GM21447 (cell line): ENCODE measurements at regions not wholly inside any gene's neighbourhood (a gene's known extent, or its start where the extent isn't known, plus 50 kb on each side); places are given as distances from the start of the nearest gene placed in this dataset.
"Not testable (repeated sequence)": the region's sequence is repeated elsewhere in the genome, so short reads cannot be mapped to it uniquely, and the experiment has no call there.

Source experiments
- ATAC-seq: cut with Tn5 transposase; IDR thresholded peaks from one replicate; pipeline ENCODE4 v1.9.1; 2021; ENCODE audit not compliant: unreplicated experiment

GRCh38 chr6:121857551-121857950 lies 422.1 kb downstream of the GJA1 start:
- no peak for ATAC-seq

GRCh38 chr6:121858310-121858709 lies 422.9 kb downstream of the GJA1 start:
- ATAC-seq = no peak

- no peak for ATAC-seq
Observed at GRCh38 chr6:121858986-121859385, 423.5 kb downstream of the GJA1 start.

- ATAC-seq = no peak
Observed at GRCh38 chr6:121865811-121866210, 430.4 kb downstream of the GJA1 start.

- ATAC-seq = no peak
Observed at GRCh38 chr6:121867095-121867494, 431.6 kb downstream of the GJA1 start.

- ATAC-seq = no peak
Observed at GRCh38 chr6:121868206-121868605, 432.8 kb downstream of the GJA1 start.

GRCh38 chr6:121873595-121873994 lies 438.1 kb downstream of the GJA1 start:
- no peak for ATAC-seq

- ATAC-seq = no peak
Observed at GRCh38 chr6:121876721-121877120, 441.3 kb downstream of the GJA1 start.

- ATAC-seq = no peak
Observed at GRCh38 chr6:121879149-121879548, 443.7 kb downstream of the GJA1 start.

- ATAC-seq = no peak
Observed at GRCh38 chr6:121880831-121881230, 445.4 kb downstream of the GJA1 start.

GRCh38 chr6:121881974-121882667 lies 446.7 kb downstream of the GJA1 start:
- no peak for ATAC-seq

- ATAC-seq = no peak
Observed at GRCh38 chr6:121884091-121884490, 448.6 kb downstream of the GJA1 start.

GRCh38 chr6:121884620-121885019 lies 449.2 kb downstream of the GJA1 start:
- no peak for ATAC-seq

GRCh38 chr6:121885399-121886152 lies 450.1 kb downstream of the GJA1 start:
- no peak for ATAC-seq

- no peak for ATAC-seq
Observed at GRCh38 chr6:121886223-121886830, 450.9 kb downstream of the GJA1 start.

- no peak for ATAC-seq
Observed at GRCh38 chr6:121887724-121888123, 452.3 kb downstream of the GJA1 start.

- ATAC-seq = no peak
Observed at GRCh38 chr6:121890307-121890910, 455.0 kb downstream of the GJA1 start.

GRCh38 chr6:121895731-121896130 lies 460.3 kb downstream of the GJA1 start:
- not testable (repeated sequence) for ATAC-seq

- ATAC-seq = no peak
Observed at GRCh38 chr6:121896363-121896762, 460.9 kb downstream of the GJA1 start.

GRCh38 chr6:121896771-121897170 lies 461.3 kb downstream of the GJA1 start:
- ATAC-seq = no peak

- no peak for ATAC-seq
Observed at GRCh38 chr6:121897337-121897760, 461.9 kb downstream of the GJA1 start.

- no peak for ATAC-seq
Observed at GRCh38 chr6:121901432-121901831, 466.0 kb downstream of the GJA1 start.
